ENCODE measurements at regions not wholly inside any gene's neighbourhood (a gene's known extent, or its start where the extent isn't known, plus 50 kb on each side); places are given as distances from the start of the nearest gene placed in this dataset.
"Not testable (repeated sequence)": the region's sequence is repeated elsewhere in the genome, so short reads cannot be mapped to it uniquely, and the experiment has no call there.

DNA sequence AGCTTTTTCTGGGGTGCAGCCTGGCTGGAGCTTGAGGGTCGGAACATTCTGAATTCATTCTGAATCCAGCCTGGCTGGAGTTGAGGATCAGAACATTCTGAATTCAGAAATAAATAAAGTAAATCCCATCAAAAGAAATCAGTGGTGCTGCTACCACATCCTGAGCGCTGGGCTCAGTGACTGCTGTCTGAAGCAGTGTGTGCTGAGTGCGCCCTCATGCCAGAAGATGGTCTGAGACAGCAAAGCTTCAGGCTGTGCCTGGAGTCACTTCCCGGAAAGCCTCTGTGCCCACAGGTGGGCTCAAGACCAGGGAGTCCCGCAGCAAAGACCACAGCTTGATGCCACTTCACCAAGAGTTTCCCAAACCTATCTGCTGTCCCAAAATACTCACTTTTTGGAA is 187.9 kb downstream of the VAPA start:
- in situ Hi-C loops (cut with HindIII; ENCODE audit: low sequenced_read_pairs) = no loop called here
- no peak for DNase-seq (ENCODE audit: low spot score)

- in situ Hi-C loops (cut with HindIII; ENCODE audit: low sequenced_read_pairs); DNase-seq (ENCODE audit: low spot score): not testable (repeated sequence)
These were observed 191.3 kb downstream of the VAPA start for GRCh38 chr18:10105118-10105517.

GRCh38 chr18:10111191-10111590 is 197.4 kb downstream of the VAPA start:
- in situ Hi-C loops (cut with HindIII; ENCODE audit: low sequenced_read_pairs) = no loop called here
- no peak for DNase-seq (ENCODE audit: low spot score)

- DNase-seq (ENCODE audit: low spot score) = no peak
- in situ Hi-C loops (cut with HindIII; ENCODE audit: low sequenced_read_pairs) = no loop called here
These were observed 198.1 kb downstream of the VAPA start for GRCh38 chr18:10111944-10112343.

- in situ Hi-C loops (cut with HindIII; ENCODE audit: low sequenced_read_pairs) = no loop called here
These were observed 199.6 kb downstream of the VAPA start for GRCh38 chr18:10113121-10114022.

GRCh38 chr18:10114717-10115463 is 201.1 kb downstream of the VAPA start:
- no peak for DNase-seq (ENCODE audit: low spot score)
- in situ Hi-C loops (cut with HindIII; ENCODE audit: low sequenced_read_pairs) = no loop called here

More at GRCh38 chr18:10113121-10114022, 199.6 kb downstream of the VAPA start:
- DNase-seq (ENCODE audit: low spot score) = no peak

DNA sequence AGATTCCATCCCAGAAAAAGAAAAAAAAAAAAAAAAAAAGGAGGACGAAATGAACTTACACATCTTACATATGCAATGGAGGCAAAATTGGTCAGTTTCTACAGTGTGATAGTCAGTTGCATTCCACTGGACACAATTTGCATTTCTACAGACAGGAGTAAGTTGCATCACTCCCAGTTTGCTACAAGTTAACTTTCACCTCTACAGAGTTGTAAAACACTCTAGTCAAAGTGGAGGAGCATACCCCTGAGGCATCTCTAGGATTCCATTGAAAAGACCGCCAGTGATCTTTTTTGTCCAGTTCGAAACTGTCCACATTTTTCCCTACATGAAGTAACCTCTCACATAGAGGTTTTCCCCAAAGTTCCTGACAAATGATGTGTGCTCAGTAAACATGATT is 202.8 kb downstream of the VAPA start:
- in situ Hi-C loops (cut with HindIII; ENCODE audit: low sequenced_read_pairs) = no loop called here
- no peak for DNase-seq (ENCODE audit: low spot score)

GRCh38 chr18:10119528-10119927 is 205.7 kb downstream of the VAPA start:
- no peak for DNase-seq (ENCODE audit: low spot score)
- in situ Hi-C loops (cut with HindIII; ENCODE audit: low sequenced_read_pairs) = no loop called here

DNA sequence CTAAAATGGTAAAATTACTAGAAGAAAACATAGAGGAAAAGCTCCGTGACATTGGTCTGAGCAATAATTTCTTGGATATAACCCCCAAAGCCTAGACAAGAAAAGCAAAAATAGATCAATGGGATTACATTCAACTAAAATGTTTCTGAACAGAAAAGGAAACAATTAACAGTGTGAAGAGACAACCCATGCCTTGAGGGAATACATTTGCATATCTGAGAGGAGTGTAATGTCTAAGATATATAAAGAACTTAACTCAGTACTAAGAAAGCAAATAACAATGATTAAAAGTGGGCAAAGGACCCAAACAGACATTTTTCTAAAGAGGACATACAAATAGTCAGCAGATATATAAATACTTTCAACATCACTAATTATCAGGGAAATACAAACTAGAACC is 206.2 kb downstream of the VAPA start:
- no peak for DNase-seq (ENCODE audit: low spot score)
- in situ Hi-C loops (cut with HindIII; ENCODE audit: low sequenced_read_pairs) = no loop called here

DNA sequence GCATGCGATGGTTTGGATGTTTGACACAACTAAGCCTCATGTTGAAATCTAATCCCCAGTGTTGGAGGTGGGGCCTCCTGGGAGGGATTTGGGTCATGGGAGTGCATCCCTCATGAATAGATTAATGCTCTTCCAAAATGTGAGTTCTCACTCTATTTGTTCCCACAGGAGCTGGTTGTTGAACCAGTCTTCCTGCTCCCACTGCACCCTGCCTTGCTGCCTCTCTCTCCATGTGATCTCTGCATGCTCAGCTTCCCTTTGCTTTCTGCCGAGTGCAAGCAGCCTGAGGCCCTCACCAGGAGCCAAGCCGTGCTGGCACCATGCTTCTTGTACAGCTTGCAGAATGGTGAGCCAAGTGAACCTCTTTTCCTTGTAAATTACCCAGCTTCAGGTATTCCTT is 206.8 kb downstream of the VAPA start:
- DNase-seq (ENCODE audit: low spot score) = no peak
- in situ Hi-C loops (cut with HindIII; ENCODE audit: low sequenced_read_pairs) = no loop called here

DNA sequence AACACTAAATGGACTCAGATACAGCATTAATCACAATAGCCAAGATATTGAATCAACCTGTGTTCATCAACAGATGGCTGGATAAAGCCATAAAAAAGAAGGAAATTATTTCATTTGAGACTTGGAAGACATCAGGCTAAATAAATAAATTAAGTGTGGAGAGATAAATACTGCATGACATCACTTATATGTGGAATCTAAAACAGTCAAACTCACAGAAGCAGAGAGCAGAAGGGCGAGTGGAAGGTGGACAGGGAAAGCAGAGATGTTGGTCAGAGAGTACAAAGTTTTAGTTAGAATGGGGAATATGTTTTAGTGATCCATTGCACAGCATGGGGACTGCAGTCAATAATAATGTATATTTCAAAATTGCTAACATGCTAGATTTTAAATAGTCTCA is 207.2 kb downstream of the VAPA start:
- in situ Hi-C loops (cut with HindIII; ENCODE audit: low sequenced_read_pairs) = no loop called here

GRCh38 chr18:10121786-10122515 is 208.1 kb downstream of the VAPA start:
- in situ Hi-C loops (cut with HindIII; ENCODE audit: low sequenced_read_pairs) = no loop called here
- no peak for DNase-seq (ENCODE audit: low spot score)

More for the DNA sequence above, 207.2 kb downstream of the VAPA start:
- DNase-seq (ENCODE audit: low spot score) = no peak

GRCh38 chr18:10122988-10123950 is 209.5 kb downstream of the VAPA start:
- in situ Hi-C loops (cut with HindIII; ENCODE audit: low sequenced_read_pairs) = no loop called here
- DNase-seq (ENCODE audit: low spot score) = no peak

DNA sequence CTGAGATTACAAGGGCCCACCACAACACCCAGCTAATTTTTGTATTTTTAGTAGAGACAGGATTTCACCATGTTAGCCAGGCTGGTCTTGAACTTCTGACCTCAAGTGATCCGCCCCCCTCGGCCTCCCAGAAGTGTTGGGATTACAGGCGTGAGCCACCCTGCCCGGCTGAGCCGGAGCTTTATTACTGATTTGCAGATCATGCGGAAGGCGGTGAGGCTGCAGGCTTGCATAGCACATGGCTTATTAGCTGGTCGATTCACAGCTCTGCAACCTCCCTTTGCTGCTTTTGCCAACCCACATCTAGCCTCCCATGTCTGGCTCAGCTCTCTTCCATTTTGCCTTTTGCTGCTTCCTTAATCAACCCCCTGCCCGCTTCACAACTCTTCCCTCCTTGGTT is 210.3 kb downstream of the VAPA start:
- in situ Hi-C loops (cut with HindIII; ENCODE audit: low sequenced_read_pairs) = no loop called here
- no peak for DNase-seq (ENCODE audit: low spot score)

- in situ Hi-C loops (cut with HindIII; ENCODE audit: low sequenced_read_pairs) = no loop called here
- no peak for DNase-seq (ENCODE audit: low spot score)
These were observed 210.7 kb downstream of the VAPA start for GRCh38 chr18:10124557-10124956.

- in situ Hi-C loops (cut with HindIII; ENCODE audit: low sequenced_read_pairs) = no loop called here
- DNase-seq (ENCODE audit: low spot score) = no peak
These were observed 211.2 kb downstream of the VAPA start for GRCh38 chr18:10124967-10125366.

DNA sequence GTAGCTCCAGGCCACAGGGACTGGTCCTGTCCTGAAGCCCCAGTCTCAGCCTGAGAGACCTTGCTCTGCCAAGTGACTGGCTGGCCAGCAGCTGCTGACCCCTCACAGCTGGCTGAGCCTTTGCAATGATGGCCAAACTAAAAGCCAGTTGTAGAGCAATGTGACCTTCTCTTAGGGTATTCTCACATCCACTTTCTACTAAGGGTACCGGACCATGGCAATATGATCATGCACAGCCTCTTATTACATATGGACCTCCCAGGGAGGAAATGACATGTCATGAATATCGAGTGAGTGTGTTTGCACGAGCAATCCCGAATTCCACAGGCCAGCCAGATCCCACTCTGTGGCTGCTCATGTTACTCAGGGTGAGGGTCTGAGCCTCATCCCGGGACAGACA is 213.9 kb downstream of the VAPA start:
- DNase-seq (ENCODE audit: low spot score) = no peak
- in situ Hi-C loops (cut with HindIII; ENCODE audit: low sequenced_read_pairs) = no loop called here

DNA sequence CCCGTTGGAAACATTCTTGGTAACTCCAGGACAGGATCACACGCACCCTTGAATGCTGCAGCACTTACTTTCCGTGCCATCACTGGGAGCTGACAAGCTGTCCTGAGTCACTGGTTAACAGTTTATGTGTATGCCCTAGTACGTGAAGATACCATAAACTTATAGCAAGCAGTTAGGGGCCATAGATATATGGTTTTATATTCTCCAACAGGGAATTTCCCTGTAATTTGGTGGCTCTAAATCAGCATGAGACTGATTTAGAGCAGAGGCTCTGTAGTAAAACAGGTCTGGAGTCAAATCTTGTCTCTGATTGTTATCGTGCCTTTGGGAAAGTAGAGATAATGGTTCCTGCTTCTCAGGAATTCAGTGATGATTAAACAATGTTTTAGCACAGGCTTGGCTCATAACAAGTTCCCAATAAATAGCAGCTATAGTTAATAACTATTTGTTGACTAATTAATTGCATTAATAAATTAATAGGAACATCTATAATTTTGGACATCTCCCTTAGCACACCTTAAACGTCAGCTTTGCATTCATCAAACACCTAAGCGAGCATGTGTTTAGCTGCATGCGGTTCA is 215.2 kb downstream of the VAPA start:
- no peak for DNase-seq (ENCODE audit: low spot score)
- in situ Hi-C loops (cut with HindIII; ENCODE audit: low sequenced_read_pairs) = no loop called here

All from G401 (cell line).